ENCODE measurements at regions not wholly inside any gene's neighbourhood (a gene's known extent, or its start where the extent isn't known, plus 50 kb on each side); places are given as distances from the start of the nearest gene placed in this dataset.
"Not testable (repeated sequence)": the region's sequence is repeated elsewhere in the genome, so short reads cannot be mapped to it uniquely, and the experiment has no call there.

- Histone ChIP-seq H3K4me3 (ENCODE audit: insufficient read length, low read depth) (no peak overlapping the region), H3K4me1 (ENCODE audit: insufficient read depth, insufficient read length) (peaks cover 8% of the 10 kb centered on the region), H3K9ac (ENCODE audit: insufficient read length, low read depth) (no peak overlapping the region), H3K9me3 (ENCODE audit: insufficient read depth, low read length) (no peaks in the 10 kb centered on the region), H3K27me3 (ENCODE audit: insufficient read depth, insufficient read length) (no peaks in the 10 kb centered on the region), H3K36me3 (ENCODE audit: insufficient read depth, insufficient read length, low read length) (peaks cover 39% of the 10 kb centered on the region)
- TF ChIP-seq SUZ12 (IDR thresholded peaks at IDR 0.05; ENCODE audit: extremely low read depth, insufficient read depth, insufficient read length), result no peak
- no peak for TF ChIP-seq ZNF274 (IDR thresholded peaks at IDR 0.05; ENCODE audit: low read depth, low read length)
- no peak for TF ChIP-seq YY1 (IDR thresholded peaks at IDR 0.05; ENCODE audit: insufficient read depth, insufficient read length)
- no peak for DNase-seq (ENCODE audit: low read depth, low spot score)
Measured at GRCh38 chr19:5285311-5285710, 55.3 kb downstream of the PTPRS start.

- no peak for DNase-seq (ENCODE audit: low read depth, low spot score)
- Histone ChIP-seq H3K27me3 (ENCODE audit: insufficient read depth, insufficient read length) (no peaks in the 10 kb centered on the region), H3K4me3 (ENCODE audit: insufficient read length, low read depth) (no peak overlapping the region), H3K9me3 (ENCODE audit: insufficient read depth, low read length) (no peaks in the 10 kb centered on the region), H3K4me1 (ENCODE audit: insufficient read depth, insufficient read length) (no peaks in the 10 kb centered on the region), H3K9ac (ENCODE audit: insufficient read length, low read depth) (no peak overlapping the region), H3K36me3 (ENCODE audit: insufficient read depth, insufficient read length, low read length) (peaks cover 43% of the 10 kb centered on the region)
- TF ChIP-seq ZNF274 (IDR thresholded peaks at IDR 0.05; ENCODE audit: low read depth, low read length) (no peak), YY1 (IDR thresholded peaks at IDR 0.05; ENCODE audit: insufficient read depth, insufficient read length) (no peak), SUZ12 (IDR thresholded peaks at IDR 0.05; ENCODE audit: extremely low read depth, insufficient read depth, insufficient read length) (no peak)
Measured at GRCh38 chr19:5282901-5283300, 57.7 kb downstream of the PTPRS start.

GRCh38 chr19:5281588-5281987 is 59.0 kb downstream of the PTPRS start:
- Histone ChIP-seq H3K27me3 (ENCODE audit: insufficient read depth, insufficient read length) (no peaks in the 10 kb centered on the region), H3K9me3 (ENCODE audit: insufficient read depth, low read length) (no peaks in the 10 kb centered on the region), H3K36me3 (ENCODE audit: insufficient read depth, insufficient read length, low read length) (peaks cover 35% of the 10 kb centered on the region), H3K9ac (ENCODE audit: insufficient read length, low read depth) (no peak overlapping the region), H3K4me1 (ENCODE audit: insufficient read depth, insufficient read length) (no peaks in the 10 kb centered on the region), H3K4me3 (ENCODE audit: insufficient read length, low read depth) (no peak overlapping the region)
- DNase-seq (ENCODE audit: low read depth, low spot score), result no peak
- TF ChIP-seq SUZ12 (IDR thresholded peaks at IDR 0.05; ENCODE audit: extremely low read depth, insufficient read depth, insufficient read length) (no peak), YY1 (IDR thresholded peaks at IDR 0.05; ENCODE audit: insufficient read depth, insufficient read length) (no peak), ZNF274 (IDR thresholded peaks at IDR 0.05; ENCODE audit: low read depth, low read length) (no peak)

- H3K9ac ChIP-seq (ENCODE audit: insufficient read length, low read depth); DNase-seq (ENCODE audit: low read depth, low spot score); H3K9me3 ChIP-seq (ENCODE audit: insufficient read depth, low read length); H3K4me3 ChIP-seq (ENCODE audit: insufficient read length, low read depth); H3K27me3 ChIP-seq (ENCODE audit: insufficient read depth, insufficient read length); H3K4me1 ChIP-seq (ENCODE audit: insufficient read depth, insufficient read length): not testable (repeated sequence)
- peaks cover 55% of the 10 kb centered on the region for H3K36me3 ChIP-seq (ENCODE audit: insufficient read depth, insufficient read length, low read length)
Measured at GRCh38 chr19:5275668-5276067, 64.9 kb downstream of the PTPRS start.

DNA sequence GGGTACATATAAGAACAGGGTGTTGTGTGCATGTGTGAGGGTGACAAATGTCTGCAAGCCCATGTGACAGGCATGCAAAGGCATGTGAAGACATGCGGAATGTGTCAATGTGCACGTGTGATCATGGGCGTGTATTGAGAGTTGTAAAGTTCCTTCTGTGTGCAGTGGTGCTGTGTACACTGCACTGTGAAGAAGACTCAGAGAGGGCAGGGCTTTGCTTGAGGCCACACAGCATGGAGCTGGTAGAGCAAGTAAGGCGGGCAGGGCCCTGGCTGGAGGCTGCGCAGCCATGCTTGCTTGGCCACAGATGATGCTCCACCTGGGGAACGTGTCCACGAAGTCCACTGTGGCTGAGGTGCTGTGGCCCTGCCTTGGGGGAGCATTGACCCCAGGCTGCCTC is 66.8 kb downstream of the PTPRS start:
- H3K27me3 ChIP-seq (ENCODE audit: insufficient read depth, insufficient read length), result no peaks in the 10 kb centered on the region
- no peak overlapping the region for H3K4me3 ChIP-seq (ENCODE audit: insufficient read length, low read depth)
- H3K4me1 ChIP-seq (ENCODE audit: insufficient read depth, insufficient read length), result no peaks in the 10 kb centered on the region
- H3K9me3 ChIP-seq (ENCODE audit: insufficient read depth, low read length), result no peaks in the 10 kb centered on the region
- DNase-seq (ENCODE audit: low read depth, low spot score), result no peak
- peaks cover 53% of the 10 kb centered on the region for H3K36me3 ChIP-seq (ENCODE audit: insufficient read depth, insufficient read length, low read length)
- TF ChIP-seq YY1 (IDR thresholded peaks at IDR 0.05; ENCODE audit: insufficient read depth, insufficient read length) (no peak), SUZ12 (IDR thresholded peaks at IDR 0.05; ENCODE audit: extremely low read depth, insufficient read depth, insufficient read length) (no peak), ZNF274 (IDR thresholded peaks at IDR 0.05; ENCODE audit: low read depth, low read length) (no peak)
- no peak overlapping the region for H3K9ac ChIP-seq (ENCODE audit: insufficient read length, low read depth)

DNA sequence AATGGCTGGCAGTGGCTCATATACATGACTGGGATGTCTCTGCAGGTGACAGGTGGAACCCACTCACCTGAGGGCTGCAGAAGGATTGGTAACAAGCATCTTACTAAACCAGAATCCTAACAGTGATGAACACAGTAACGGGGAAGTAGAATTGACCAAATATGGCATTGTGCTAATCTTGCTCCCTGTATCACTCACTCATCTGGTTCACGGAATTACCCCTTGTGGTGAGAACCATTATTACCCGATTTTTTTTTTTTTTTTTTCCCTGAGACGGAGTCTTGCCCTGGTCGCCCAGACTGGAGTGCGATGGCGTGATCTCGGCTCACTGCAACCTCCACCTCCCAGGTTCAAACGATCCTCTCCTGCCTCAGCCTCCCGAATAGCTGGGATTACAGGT is 69.5 kb downstream of the PTPRS start:
- Histone ChIP-seq H3K9ac (ENCODE audit: insufficient read length, low read depth) (no peak overlapping the region), H3K27me3 (ENCODE audit: insufficient read depth, insufficient read length) (no peaks in the 10 kb centered on the region), H3K4me3 (ENCODE audit: insufficient read length, low read depth) (no peak overlapping the region), H3K36me3 (ENCODE audit: insufficient read depth, insufficient read length, low read length) (peaks cover 62% of the 10 kb centered on the region), H3K9me3 (ENCODE audit: insufficient read depth, low read length) (no peaks in the 10 kb centered on the region), H3K4me1 (ENCODE audit: insufficient read depth, insufficient read length) (peaks cover 2% of the 10 kb centered on the region)
- TF ChIP-seq YY1 (IDR thresholded peaks at IDR 0.05; ENCODE audit: insufficient read depth, insufficient read length) (no peak), ZNF274 (IDR thresholded peaks at IDR 0.05; ENCODE audit: low read depth, low read length) (no peak), SUZ12 (IDR thresholded peaks at IDR 0.05; ENCODE audit: extremely low read depth, insufficient read depth, insufficient read length) (no peak)
- no peak for DNase-seq (ENCODE audit: low read depth, low spot score)

GRCh38 chr19:5269926-5270325 is 70.7 kb downstream of the PTPRS start:
- TF ChIP-seq ZNF274 (IDR thresholded peaks at IDR 0.05; ENCODE audit: low read depth, low read length) (no peak), SUZ12 (IDR thresholded peaks at IDR 0.05; ENCODE audit: extremely low read depth, insufficient read depth, insufficient read length) (no peak), YY1 (IDR thresholded peaks at IDR 0.05; ENCODE audit: insufficient read depth, insufficient read length) (no peak)
- no peaks in the 10 kb centered on the region for H3K27me3 ChIP-seq (ENCODE audit: insufficient read depth, insufficient read length)
- DNase-seq (ENCODE audit: low read depth, low spot score), result no peak

DNA sequence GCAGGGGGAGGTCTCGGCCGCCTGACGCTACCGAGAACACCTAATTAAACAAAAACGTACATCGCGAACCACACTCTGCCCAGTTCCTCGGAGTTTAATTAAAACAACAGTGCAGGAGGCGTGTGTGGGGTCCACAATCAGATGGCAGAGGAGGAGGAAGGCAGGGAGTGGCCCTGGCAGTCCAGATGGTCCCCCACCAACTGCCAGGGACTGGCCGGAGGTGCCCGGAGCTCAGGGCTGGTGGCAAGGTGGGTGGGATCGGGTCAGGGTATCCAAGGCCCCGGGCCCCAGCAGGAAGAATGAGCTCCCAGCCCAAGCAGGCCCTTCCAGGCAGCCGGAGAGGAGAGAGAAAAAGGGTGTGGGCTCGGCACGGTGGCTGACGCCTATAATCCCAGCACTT is 71.3 kb downstream of the PTPRS start:
- H3K27me3 ChIP-seq (ENCODE audit: insufficient read depth, insufficient read length), result no peaks in the 10 kb centered on the region
- no peak overlapping the region for H3K4me3 ChIP-seq (ENCODE audit: insufficient read length, low read depth)
- TF ChIP-seq YY1 (IDR thresholded peaks at IDR 0.05; ENCODE audit: insufficient read depth, insufficient read length) (no peak), ZNF274 (IDR thresholded peaks at IDR 0.05; ENCODE audit: low read depth, low read length) (no peak), SUZ12 (IDR thresholded peaks at IDR 0.05; ENCODE audit: extremely low read depth, insufficient read depth, insufficient read length) (no peak)
- no peaks in the 10 kb centered on the region for H3K9me3 ChIP-seq (ENCODE audit: insufficient read depth, low read length)
- H3K4me1 ChIP-seq (ENCODE audit: insufficient read depth, insufficient read length), result peaks cover 2% of the 10 kb centered on the region
- H3K9ac ChIP-seq (ENCODE audit: insufficient read length, low read depth), result no peak overlapping the region
- H3K36me3 ChIP-seq (ENCODE audit: insufficient read depth, insufficient read length, low read length), result peaks cover 62% of the 10 kb centered on the region
- DNase-seq (ENCODE audit: low read depth, low spot score), result no peak

More at GRCh38 chr19:5269926-5270325, 70.7 kb downstream of the PTPRS start:
- Histone ChIP-seq H3K4me3 (ENCODE audit: insufficient read length, low read depth) (no peak overlapping the region), H3K9me3 (ENCODE audit: insufficient read depth, low read length) (no peaks in the 10 kb centered on the region), H3K36me3 (ENCODE audit: insufficient read depth, insufficient read length, low read length) (peaks cover 62% of the 10 kb centered on the region), H3K4me1 (ENCODE audit: insufficient read depth, insufficient read length) (peaks cover 2% of the 10 kb centered on the region), H3K9ac (ENCODE audit: insufficient read length, low read depth) (no peak overlapping the region)
